GM12891 (cell line): ENCODE measurements at regions not wholly inside any gene's neighbourhood (a gene's known extent, or its start where the extent isn't known, plus 50 kb on each side); places are given as distances from the start of the nearest gene placed in this dataset.

Source experiments
- POLR2A ChIP-seq: IDR thresholded peaks from 2 replicates; pipeline ENCODE4 v1.6.1; 2011; ENCODE audit warnings: low read depth, low read length, control low read depth
- POLR2AphosphoS5 ChIP-seq: IDR thresholded peaks from 2 replicates; pipeline ENCODE4 v1.6.1; 2011; ENCODE audit warnings: low read depth, low read length, control low read depth
- POU2F2 ChIP-seq: IDR thresholded peaks from 2 replicates; pipeline ENCODE4 v1.6.1; 2011; ENCODE audit warnings: low read depth, mild to moderate bottlenecking, control low read depth, low read length, moderate library complexity
- SPI1 ChIP-seq: IDR thresholded peaks from 2 replicates; pipeline ENCODE4 v1.6.1; 2011; ENCODE audit warnings: low read depth, low read length, control low read depth
- TAF1 ChIP-seq: IDR thresholded peaks from 2 replicates; pipeline ENCODE4 v1.6.1; 2011; ENCODE audit warnings: low read depth, low read length, control low read depth

DNA sequence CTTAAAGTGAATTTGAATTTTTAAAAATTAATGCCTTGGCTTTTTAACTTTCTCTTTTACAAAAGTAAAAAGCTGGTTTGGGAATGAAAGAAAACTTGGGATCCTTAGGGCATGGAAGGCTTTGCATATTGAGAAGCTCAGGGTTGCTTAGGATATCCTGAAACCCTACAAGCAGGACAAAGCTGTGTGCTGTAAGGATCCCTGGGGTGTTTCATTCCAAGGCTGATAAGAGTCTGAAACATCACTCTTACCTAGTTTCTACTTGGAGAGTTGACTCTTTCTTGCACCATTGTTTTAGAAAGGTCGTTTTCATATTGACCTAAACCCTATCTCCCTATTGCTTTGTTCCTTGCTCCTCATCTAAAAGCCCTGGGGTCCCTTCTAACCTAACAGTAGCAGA lies 325.9 kb upstream of the NT5C1B start:
- TF ChIP-seq TAF1 (no peak), POU2F2 (no peak), POLR2A (no peak), SPI1 (no peak), POLR2AphosphoS5 (no peak)
